ENCODE measurements at regions not wholly inside any gene's neighbourhood (a gene's known extent, or its start where the extent isn't known, plus 50 kb on each side); places are given as distances from the start of the nearest gene placed in this dataset.

DNA sequence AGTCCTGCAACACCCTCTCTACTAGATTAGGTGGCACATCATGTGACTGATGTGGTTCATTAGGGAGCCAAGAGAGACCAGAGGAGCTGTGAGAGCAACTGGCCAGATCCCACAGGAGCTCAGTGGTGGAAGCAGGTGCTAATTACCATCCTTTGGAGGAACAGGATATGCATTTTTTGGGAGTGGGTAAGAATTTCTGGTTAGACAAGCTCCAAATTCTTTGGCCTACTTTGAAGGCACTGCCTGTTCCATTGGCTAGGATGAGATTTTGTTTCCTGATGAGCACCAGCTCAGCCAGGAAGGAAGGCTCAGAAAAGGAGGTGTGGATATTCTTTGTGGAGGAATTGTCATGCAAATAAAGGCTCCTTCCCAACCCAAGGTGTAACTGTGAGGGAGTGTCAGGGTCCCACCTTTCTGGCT, 130.3 kb upstream of the BMP2 start:
- TF ChIP-seq, protein P1, sequence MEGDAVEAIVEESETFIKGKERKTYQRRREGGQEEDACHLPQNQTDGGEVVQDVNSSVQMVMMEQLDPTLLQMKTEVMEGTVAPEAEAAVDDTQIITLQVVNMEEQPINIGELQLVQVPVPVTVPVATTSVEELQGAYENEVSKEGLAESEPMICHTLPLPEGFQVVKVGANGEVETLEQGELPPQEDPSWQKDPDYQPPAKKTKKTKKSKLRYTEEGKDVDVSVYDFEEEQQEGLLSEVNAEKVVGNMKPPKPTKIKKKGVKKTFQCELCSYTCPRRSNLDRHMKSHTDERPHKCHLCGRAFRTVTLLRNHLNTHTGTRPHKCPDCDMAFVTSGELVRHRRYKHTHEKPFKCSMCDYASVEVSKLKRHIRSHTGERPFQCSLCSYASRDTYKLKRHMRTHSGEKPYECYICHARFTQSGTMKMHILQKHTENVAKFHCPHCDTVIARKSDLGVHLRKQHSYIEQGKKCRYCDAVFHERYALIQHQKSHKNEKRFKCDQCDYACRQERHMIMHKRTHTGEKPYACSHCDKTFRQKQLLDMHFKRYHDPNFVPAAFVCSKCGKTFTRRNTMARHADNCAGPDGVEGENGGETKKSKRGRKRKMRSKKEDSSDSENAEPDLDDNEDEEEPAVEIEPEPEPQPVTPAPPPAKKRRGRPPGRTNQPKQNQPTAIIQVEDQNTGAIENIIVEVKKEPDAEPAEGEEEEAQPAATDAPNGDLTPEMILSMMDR (IDR thresholded peaks at IDR 0.05; ENCODE audit: low read depth, low read length), result no peak
- no peak for TF ChIP-seq EZH2phosphoT487 (IDR thresholded peaks at IDR 0.05; ENCODE audit: low read depth)
